ENCODE measurements at regions not wholly inside any gene's neighbourhood (a gene's known extent, or its start where the extent isn't known, plus 50 kb on each side); places are given as distances from the start of the nearest gene placed in this dataset.
"Not testable (repeated sequence)": the region's sequence is repeated elsewhere in the genome, so short reads cannot be mapped to it uniquely, and the experiment has no call there.

GRCh38 chr16:26505496-26505895 lies 561.2 kb upstream of the C16orf82 start:
- CTCF ChIA-PET (ENCODE audit: unreplicated experiment), result no interaction called here
- intact Hi-C loops (cut with micrococcal nuclease; ENCODE audit: unreplicated experiment), result no loop called here
- Histone ChIP-seq H3K4me2 (ENCODE audit: low read length) (no peak overlapping the region), H3K36me3 (ENCODE audit: insufficient read depth, low read length) (no peaks in the 10 kb centered on the region), H2AFZ (ENCODE audit: low read length) (no peak overlapping the region), H3K79me2 (ENCODE audit: insufficient read depth, low read depth, low read length) (no peaks in the 10 kb centered on the region), H4K20me1 (ENCODE audit: insufficient read depth, low read length) (no peaks in the 10 kb centered on the region), H3K9me3 (ENCODE audit: low read length) (no peaks in the 10 kb centered on the region), H3K9me2 (ENCODE audit: insufficient read depth, low read length) (no peaks in the 10 kb centered on the region), H3K4me3 (ENCODE audit: low read depth, low read length, poor library complexity, severe bottlenecking) (no peak overlapping the region), H3K4me1 (ENCODE audit: insufficient read depth, low read length, poor library complexity, severe bottlenecking) (no peaks in the 10 kb centered on the region), H3K27ac (ENCODE audit: low read depth, low read length, poor library complexity, severe bottlenecking) (no peak overlapping the region)
- TF ChIP-seq EZH2phosphoT487 (IDR thresholded peaks at IDR 0.05; ENCODE audit: borderline replicate concordance, low read depth, low read length) (no peak), CTCF (conservative IDR thresholded peaks at IDR 0.05; ENCODE audit: low read length) (no peak)
- BruUV-seq (replicated peaks), result no TSS peak
- DNase-seq (ENCODE audit: low spot score), result no peak
- POLR2A ChIA-PET, result interaction anchor here (0.6 kb wide), 1 partner anchor 1112 kb away, joined by 4 read pairs; no protein-coding TSS in a partner anchor

GRCh38 chr16:26508946-26509345 lies 557.8 kb upstream of the C16orf82 start:
- H2AFZ ChIP-seq (ENCODE audit: low read length); H3K79me2 ChIP-seq (ENCODE audit: insufficient read depth, low read depth, low read length); H3K36me3 ChIP-seq (ENCODE audit: insufficient read depth, low read length); POLR2A ChIA-PET; H3K9me2 ChIP-seq (ENCODE audit: insufficient read depth, low read length); H3K4me2 ChIP-seq (ENCODE audit: low read length); CTCF ChIA-PET (ENCODE audit: unreplicated experiment); DNase-seq (ENCODE audit: low spot score); H3K9me3 ChIP-seq (ENCODE audit: low read length); H3K4me3 ChIP-seq (ENCODE audit: low read depth, low read length, poor library complexity, severe bottlenecking); H4K20me1 ChIP-seq (ENCODE audit: insufficient read depth, low read length); H3K27ac ChIP-seq (ENCODE audit: low read depth, low read length, poor library complexity, severe bottlenecking); H3K4me1 ChIP-seq (ENCODE audit: insufficient read depth, low read length, poor library complexity, severe bottlenecking); BruUV-seq (replicated peaks); intact Hi-C loops (cut with micrococcal nuclease; ENCODE audit: unreplicated experiment): not testable (repeated sequence)

- Histone ChIP-seq H4K20me1 (ENCODE audit: insufficient read depth, low read length) (no peaks in the 10 kb centered on the region), H2AFZ (ENCODE audit: low read length) (no peak overlapping the region), H3K4me2 (ENCODE audit: low read length) (no peak overlapping the region), H3K4me3 (ENCODE audit: low read depth, low read length, poor library complexity, severe bottlenecking) (no peak overlapping the region), H3K9me2 (ENCODE audit: insufficient read depth, low read length) (no peaks in the 10 kb centered on the region), H3K4me1 (ENCODE audit: insufficient read depth, low read length, poor library complexity, severe bottlenecking) (no peaks in the 10 kb centered on the region), H3K27ac (ENCODE audit: low read depth, low read length, poor library complexity, severe bottlenecking) (no peak overlapping the region), H3K36me3 (ENCODE audit: insufficient read depth, low read length) (no peaks in the 10 kb centered on the region), H3K9me3 (ENCODE audit: low read length) (no peaks in the 10 kb centered on the region), H3K79me2 (ENCODE audit: insufficient read depth, low read depth, low read length) (no peaks in the 10 kb centered on the region)
- intact Hi-C loops (cut with micrococcal nuclease; ENCODE audit: unreplicated experiment), result no loop called here
- TF ChIP-seq CTCF (conservative IDR thresholded peaks at IDR 0.05; ENCODE audit: low read length), result no peak
- ChIA-PET POLR2A (no interaction called here), CTCF (ENCODE audit: unreplicated experiment) (no interaction called here)
- no TSS peak for BruUV-seq (replicated peaks)
- DNase-seq (ENCODE audit: low spot score), result no peak
These were observed 555.8 kb upstream of the C16orf82 start for GRCh38 chr16:26510924-26511323.
